ENCODE measurements at regions not wholly inside any gene's neighbourhood (a gene's known extent, or its start where the extent isn't known, plus 50 kb on each side); places are given as distances from the start of the nearest gene placed in this dataset.

- peak; percentile 46 for DNase-seq
Measured at GRCh38 chr14:39956372-39956771, 524.1 kb upstream of the FBXO33 start.

- no peak for DNase-seq
Measured at GRCh38 chr14:39948235-39948634, 516.0 kb upstream of the FBXO33 start.

GRCh38 chr14:39946807-39947206 is 514.6 kb upstream of the FBXO33 start:
- DNase-seq, result peak; percentile 7

- no peak for DNase-seq
Measured at GRCh38 chr14:39939023-39939422, 506.8 kb upstream of the FBXO33 start.

- DNase-seq, result no peak
Measured at GRCh38 chr14:39912192-39913100, 480.2 kb upstream of the FBXO33 start.

GRCh38 chr14:39897657-39898056 is 465.4 kb upstream of the FBXO33 start:
- no peak for DNase-seq

- peak; percentile 3 for DNase-seq
Measured at GRCh38 chr14:39890026-39890425, 457.8 kb upstream of the FBXO33 start.

- DNase-seq, result no peak
Measured at GRCh38 chr14:39884091-39884490, 451.9 kb upstream of the FBXO33 start.

GRCh38 chr14:39880965-39881364 is 448.7 kb upstream of the FBXO33 start:
- DNase-seq, result no peak

- no peak for DNase-seq
Measured at GRCh38 chr14:39880106-39880695, 448.0 kb upstream of the FBXO33 start.

GRCh38 chr14:39877577-39878190 is 445.5 kb upstream of the FBXO33 start:
- DNase-seq, result no peak

GRCh38 chr14:39876916-39877315 is 444.7 kb upstream of the FBXO33 start:
- no peak for DNase-seq

GRCh38 chr14:39875028-39875427 is 442.8 kb upstream of the FBXO33 start:
- no peak for DNase-seq

- no peak for DNase-seq
Measured at GRCh38 chr14:39873791-39874190, 441.6 kb upstream of the FBXO33 start.

- DNase-seq, result no peak
Measured at GRCh38 chr14:39868949-39869348, 436.7 kb upstream of the FBXO33 start.

GRCh38 chr14:39868251-39868650 is 436.0 kb upstream of the FBXO33 start:
- DNase-seq, result no peak

GRCh38 chr14:39863441-39863840 is 431.2 kb upstream of the FBXO33 start:
- DNase-seq, result no peak

GRCh38 chr14:39861696-39862095 is 429.5 kb upstream of the FBXO33 start:
- DNase-seq, result no peak

- no peak for DNase-seq
Measured at GRCh38 chr14:39861229-39861600, 429.0 kb upstream of the FBXO33 start.

GRCh38 chr14:39860596-39861228 is 428.5 kb upstream of the FBXO33 start:
- no peak for DNase-seq

GRCh38 chr14:39859314-39859713 is 427.1 kb upstream of the FBXO33 start:
- DNase-seq, result no peak

GRCh38 chr14:39857376-39858055 is 425.3 kb upstream of the FBXO33 start:
- DNase-seq, result no peak

- DNase-seq, result no peak
Measured at GRCh38 chr14:39853441-39853840, 421.2 kb upstream of the FBXO33 start.
